GM21529 (cell line): ENCODE measurements at regions not wholly inside any gene's neighbourhood (a gene's known extent, or its start where the extent isn't known, plus 50 kb on each side); places are given as distances from the start of the nearest gene placed in this dataset.

Experiments used
- ATAC-seq: cut with Tn5 transposase; IDR thresholded peaks from one replicate; pipeline ENCODE4 v1.9.1; 2021; ENCODE audit not compliant: unreplicated experiment

DNA sequence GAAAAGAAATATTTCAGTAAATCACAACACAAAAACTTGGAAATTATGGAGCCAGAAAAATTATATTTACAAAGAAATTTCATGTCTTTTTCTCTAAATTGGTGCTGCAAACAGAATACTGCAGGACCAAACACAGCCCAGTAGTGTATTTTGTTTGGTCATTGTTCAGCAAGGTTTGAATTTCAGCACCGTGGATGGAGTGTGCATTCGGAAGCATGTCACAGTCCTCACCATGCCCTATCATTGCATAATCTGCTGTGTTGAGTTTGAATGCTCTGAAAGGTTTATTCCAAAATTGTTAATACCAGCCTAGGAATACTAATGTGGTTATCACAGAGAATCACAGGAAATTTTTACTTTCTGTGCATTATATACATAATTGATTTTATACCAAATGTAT lies 296.7 kb downstream of the METTL4 start:
- ATAC-seq = no peak

DNA sequence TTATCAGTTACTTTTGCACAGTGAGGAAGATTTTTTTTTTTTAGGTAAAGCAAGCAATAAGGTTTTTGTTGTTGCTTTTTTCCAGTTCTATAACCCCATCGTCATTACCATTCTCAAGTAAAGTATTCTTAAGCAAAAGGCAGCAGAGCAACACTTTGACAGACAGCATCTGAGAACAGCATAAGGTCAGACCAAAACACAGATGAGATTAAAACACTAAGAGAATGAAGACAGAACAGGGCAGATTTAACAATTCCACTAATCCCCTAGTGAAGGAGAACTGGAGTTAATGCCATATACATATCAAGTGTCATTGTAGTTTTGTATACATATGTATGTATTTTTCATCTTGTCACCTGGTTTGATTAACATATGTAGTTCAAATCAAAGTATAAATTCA lies 290.2 kb downstream of the METTL4 start:
- ATAC-seq = no peak

DNA sequence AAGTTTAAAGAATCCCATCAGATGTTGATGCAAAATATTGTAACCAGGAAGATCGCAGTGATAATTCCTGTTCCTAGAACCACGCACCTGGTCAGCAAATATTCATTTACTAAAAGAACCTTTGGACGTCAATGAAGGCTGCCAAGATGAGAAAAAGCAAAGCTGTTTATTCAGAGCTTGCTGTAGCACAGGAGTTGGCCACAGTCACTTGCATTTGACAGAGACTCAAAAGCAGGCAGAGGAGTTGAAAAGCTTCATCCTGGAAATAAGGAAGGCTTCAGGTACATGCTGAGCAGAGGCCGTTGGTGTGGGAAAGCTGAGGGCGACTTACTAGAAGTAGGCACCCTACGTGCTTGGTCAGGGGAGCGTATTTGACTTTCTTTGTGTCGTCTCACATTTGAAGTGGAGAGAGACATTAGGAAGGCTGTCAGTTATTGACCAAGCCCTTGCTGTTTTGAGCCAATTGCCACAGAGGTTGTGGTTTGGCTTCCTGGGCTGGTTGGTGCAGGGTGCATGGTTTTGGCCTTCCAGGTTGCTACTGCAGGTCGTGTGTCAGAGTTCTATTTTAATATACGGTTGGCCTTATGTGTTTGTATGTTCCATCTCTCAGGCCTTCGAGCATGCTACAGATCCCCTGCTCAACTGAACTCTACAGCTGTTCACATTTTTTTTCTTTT lies 289.6 kb downstream of the METTL4 start:
- no peak for ATAC-seq

DNA sequence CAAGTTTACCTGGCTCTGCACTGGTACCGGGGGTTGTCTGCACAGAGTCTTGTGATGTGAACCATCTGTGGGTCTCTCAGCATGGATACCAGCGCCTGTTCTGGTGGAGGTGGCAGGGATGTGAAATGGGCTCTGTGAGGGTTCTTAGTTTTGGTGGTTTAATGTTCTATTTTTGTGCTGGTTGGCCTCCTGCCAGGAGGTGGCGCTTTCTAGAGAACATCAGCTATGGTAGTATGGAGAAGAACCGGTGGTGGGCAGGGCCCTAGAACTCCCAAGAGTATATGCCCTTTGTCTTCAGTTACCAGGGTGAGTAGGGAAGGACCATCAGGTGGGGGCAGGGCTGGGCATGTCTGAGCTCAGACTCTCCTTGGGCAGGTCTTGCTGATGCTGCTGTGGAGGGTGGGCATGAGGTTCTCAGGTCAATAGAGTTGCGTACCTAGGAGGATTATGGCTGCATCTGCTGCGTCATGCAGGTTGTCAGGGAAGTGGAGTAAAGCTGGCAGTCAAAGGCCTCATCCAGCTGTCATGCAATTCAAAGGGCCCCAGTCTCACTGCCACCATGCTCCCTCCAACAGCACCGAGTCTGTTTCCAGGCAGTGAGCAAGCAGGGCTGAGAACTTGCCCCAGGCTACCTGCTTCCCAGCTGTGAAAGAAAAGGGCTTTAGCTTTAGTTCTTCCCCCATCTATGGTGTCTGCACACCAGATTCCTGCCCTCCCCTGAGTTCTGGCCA lies 278.0 kb downstream of the METTL4 start:
- ATAC-seq = no peak

DNA sequence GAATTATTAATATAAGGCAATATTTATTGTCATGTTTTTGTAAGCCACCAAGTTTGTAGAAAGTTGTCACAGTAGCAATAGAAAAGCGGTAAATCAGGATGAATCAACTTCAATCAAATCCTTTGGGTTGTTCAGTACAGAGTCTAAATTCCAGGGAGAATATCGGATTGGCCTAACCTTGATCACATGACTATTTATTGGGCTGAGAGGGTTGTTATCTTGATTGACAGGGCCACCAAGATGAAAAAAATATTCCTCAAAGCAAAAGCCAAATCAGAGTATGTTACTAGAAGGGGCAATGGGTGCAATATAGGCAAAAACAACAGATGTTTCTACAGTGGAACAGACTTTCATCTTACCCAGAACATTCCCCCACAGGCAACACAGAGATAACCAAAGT lies 270.0 kb downstream of the METTL4 start:
- ATAC-seq = no peak

DNA sequence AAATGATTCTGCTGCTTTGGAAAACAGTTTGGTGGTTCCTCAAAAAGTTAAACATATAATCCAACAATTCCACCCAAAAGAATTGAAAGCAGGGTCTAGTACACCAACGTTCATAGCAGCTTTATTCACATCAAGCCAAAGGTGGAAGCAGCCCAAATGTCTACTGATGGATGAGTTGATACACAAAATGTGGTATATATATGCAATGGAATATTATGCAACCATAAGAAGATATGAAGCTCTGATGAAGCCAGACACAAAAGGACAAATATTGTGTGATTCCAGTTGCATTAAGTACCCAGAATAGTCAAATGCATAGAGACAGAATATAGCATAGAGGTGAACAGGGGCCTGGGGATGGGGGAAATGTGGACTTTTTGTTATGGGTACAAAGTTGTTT lies 269.3 kb downstream of the METTL4 start:
- no peak for ATAC-seq

DNA sequence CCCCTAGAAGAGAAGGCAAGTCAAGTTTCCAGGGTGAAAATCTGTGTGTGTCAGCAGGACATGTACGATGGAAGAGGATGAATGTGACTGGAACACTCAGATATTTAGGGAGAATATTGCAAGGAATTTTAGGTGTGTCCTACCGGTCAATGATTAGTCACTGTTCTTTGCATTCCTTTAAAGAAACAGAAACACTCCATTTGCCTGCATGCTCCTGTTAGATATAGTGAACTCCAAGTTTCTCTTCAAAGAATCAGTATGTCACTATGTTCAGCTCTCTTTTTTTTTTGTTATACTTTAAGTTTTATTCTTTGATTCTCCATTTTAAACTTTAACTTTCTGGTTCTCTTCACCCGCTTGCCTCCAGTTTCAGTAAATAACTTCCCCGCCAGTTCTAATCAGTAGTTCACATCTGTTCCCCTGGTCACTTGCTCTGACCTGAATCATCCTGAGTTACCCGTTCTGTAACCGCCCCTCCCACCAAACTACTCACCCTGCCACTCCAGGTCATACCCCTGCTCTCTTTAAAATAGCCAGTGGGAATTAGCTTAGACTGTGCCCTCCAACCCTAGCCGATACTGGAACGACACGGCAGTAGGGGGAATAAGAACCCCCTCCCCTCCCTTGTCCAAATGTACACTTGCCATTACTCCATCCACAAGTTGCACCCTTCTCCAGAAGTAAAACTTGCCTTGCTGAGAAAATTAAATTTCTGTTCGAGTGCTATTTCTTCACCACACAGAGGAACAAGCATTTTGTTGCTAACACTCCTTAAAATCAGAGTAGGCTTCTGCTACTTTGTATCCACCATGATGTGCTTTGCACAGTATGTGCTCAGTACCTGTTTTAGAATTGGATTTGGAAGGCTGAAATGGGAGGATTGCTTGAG lies 268.4 kb downstream of the METTL4 start:
- no peak for ATAC-seq

DNA sequence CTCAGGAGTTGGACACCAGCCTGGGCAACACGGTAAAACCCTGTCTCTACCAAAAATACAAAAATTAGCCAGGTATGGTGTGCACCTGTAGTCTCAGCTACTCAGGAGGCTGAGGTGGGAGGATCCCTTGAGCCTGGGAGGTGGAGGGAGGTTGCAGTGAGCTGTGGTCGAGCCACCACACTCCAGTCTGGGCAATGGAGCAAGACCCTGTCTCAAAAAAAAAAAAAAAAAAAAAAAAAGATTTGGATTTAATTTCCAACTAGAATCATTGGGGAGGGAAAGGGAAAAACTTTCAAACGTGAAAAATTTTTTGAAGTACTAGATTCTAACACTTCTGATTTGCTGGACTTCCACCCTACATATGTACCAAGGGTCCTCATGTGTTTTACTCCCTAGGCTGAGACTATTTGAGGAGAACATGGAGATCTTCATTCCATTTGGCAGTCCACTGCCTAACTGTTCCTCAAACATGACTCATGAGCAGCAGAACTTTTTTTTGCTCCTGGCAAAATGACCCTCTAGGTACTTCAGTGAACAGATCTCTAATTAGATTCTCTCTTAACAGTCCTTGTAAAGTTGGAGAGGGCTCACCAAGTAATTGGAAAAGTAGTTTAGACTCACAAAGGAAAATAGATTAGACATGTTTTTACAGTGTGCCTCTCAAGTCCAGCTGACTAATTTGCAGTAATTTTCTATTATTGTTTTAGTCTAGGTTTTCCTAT lies 267.6 kb downstream of the METTL4 start:
- no peak for ATAC-seq

DNA sequence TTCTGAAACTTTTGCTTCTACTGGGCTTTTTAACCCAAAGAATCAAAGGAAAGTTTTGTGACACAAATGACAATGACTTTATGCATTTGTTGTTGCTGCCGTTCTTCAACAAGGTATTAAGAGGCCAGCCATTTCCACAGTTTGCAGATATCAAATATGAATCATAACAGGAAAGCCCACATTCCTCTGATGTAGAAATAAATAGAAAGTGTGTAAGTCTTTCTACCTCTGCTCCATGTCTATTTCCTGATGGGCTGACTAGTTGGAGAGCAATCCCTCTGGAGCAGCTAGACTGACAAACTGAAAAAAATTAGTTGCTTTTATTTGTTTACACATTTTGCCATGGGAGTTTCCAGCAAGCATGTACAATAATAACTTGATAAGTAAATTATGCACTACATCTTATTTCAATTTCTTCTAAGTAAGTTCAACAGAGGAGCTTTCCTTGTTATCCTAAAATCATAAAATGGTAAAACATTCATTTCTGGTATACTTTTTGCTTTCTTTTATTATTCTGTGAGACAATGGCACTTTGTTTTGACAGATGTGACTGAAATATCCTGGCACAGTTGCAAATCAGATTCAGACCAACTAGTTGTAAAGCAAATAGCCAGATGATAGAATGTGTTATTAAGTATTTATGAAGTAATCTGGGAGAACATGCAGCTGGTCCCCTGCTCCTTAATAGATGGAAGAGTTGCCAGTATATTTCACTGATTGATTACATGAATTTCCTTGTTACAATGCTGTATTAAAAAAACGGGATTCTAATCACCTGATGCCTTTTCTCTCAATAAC lies 266.7 kb downstream of the METTL4 start:
- no peak for ATAC-seq

DNA sequence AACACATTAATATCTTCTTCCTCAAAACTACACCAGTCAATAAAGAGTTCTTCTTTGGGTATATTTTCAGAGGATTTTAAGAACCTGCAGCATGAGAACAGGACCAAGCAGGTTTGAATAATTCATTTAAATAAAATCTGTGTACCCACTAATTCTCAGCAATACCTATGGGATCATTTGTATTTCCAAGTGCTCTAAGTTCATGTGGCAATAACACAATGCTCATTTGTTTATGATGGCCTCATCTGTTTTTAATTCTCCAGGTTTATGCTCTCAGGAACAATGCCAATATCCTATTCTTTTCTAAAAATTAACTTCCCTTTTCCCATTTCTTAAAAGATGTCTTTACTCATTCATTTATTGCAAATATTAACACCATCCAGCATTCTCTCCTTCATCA lies 264.7 kb downstream of the METTL4 start:
- ATAC-seq = no peak

DNA sequence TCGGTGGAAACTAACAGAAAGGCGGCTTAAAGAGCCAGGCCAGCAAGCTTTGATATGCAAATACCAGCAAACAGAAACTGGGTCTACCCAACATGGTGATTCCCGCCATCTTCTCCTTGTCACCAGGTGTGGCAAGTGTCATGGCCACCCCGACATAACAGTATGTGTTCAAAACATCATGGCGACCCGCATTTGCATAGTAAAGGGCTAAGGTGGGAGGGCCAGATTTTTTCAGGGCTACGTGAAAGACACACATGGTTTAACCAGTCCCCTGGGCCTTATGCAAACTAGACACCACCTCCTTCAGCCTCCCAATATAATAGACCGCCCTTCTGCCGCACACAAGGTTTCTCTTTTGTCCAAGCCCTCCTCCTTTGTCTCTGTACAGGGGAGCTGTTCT lies 260.4 kb downstream of the METTL4 start:
- no peak for ATAC-seq

DNA sequence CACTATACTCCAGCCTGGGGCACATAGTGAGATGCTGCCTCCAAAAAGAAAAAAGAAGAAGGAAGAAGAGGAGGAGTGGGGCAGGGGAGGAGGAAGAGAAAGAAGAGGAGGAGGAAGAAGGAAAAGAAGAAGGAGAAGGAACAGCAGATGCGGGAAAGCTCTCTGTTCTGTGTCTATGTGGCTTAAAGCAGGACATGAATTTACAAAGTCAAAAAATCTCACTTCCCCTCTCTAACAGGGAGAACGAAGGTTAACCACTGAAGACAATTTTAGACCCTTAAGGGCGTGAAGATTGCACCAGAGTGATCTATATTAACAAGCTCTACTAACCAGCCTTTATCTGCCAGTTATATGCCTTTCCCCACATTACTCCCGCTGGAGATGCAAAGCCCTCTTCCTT lies 258.9 kb downstream of the METTL4 start:
- peak; percentile 66 for ATAC-seq

DNA sequence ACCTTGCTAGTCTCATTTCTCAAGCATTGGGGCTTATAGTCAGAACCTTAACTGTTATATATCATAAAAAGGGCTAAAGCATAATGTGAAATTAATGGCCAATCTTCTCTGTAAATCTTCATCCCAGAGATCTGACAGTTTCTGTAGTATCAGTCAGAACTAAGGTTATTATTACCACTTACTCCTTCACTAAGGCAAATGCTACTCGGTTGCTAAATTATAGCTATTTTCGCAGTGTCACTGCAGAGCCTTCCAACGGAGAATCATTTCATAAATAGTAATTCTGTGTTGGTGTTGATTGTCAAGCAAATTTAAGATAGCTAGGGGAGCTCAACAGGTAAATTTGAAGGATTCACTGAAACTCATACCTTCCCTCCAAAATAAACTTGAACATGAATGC lies 258.0 kb downstream of the METTL4 start:
- no peak for ATAC-seq

DNA sequence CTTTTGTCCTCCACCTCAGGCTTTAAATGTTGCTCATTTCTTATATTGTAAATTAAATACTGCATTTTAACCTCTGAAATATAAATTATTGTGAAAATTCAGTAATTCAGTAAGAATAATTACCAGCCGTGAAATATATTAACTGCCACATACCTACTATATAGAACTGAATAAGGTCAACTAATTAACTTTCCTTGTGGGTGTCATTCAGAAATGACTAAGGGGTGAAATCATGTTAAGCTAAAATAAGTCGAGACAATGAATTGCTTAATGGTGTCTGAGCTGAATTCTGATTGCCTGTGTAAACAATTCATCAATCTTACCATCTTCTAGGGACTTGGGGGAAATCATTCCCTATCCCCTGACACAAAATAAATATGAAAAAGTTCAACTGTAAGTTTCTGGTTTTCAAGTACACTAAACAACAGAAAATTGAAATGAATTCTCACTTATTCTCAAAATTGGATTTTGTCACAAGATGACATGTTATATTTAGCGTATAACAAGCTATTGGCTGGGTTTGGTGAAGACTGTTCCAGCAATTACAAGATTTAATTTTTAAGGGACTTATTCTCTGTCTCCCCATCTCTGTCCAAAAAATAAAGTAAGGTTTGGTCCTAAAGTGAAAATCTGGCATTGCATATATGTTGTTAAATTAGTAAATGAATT lies 255.1 kb downstream of the METTL4 start:
- ATAC-seq = no peak

DNA sequence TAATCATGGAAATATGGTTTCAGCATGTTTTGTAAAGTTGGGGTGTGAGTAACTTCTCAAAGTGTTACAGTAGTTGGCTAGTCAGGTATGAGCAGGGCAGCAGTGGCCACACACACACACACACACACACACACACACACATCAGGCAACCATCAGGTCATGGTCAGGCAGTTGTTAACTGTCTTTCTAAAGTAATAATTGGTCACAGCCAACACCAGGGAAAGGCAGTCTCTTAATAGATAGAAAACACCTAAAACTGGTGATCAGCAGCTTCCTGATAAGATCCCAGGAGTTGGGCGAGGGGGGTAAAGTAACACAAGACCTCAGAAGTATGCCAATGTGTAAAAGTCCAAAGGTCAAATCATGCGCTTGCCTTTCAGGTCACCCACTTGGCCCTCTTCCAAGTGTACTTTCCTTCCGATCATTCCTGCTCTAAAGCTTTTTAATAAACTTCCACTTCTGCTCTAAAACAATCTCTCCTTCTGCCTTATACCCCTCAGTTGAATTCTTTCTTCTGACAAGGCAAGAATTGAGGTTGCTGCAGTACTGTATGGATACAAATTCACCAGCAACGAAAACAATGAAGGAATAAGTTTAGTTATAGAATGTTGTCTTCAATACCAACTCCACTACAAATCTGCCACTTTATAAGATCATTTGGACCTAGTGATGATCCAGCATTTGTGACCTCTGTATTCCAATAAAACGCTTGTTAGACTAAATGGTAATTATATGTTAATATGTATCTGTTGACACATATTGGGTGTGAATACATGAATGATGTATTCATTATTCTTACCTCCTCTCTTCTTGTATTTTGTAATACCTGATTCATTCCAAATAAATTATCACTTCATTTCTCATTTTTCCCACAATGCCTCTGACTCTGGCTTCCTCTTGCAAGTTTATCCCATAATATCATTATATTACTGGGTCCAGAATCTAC lies 254.3 kb downstream of the METTL4 start:
- no peak for ATAC-seq

DNA sequence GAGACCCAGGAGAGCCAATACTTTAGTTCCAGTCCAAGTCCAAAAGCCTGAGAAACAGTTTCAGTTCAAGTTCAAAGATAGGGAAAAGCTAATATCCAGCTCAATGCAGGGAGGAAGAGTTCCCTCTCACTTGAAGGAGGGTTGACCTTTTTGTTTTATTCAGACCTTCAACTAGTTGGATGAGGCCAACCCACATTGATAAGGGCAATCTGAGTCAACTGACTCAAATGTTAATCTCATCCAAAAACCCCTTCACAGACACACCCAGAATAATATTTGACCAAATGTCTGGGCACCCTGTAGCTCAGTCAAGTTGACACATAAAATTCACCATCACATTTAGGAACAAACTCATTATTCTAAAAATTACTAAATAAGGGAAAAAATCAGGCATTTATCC lies 246.8 kb downstream of the METTL4 start:
- ATAC-seq = no peak

DNA sequence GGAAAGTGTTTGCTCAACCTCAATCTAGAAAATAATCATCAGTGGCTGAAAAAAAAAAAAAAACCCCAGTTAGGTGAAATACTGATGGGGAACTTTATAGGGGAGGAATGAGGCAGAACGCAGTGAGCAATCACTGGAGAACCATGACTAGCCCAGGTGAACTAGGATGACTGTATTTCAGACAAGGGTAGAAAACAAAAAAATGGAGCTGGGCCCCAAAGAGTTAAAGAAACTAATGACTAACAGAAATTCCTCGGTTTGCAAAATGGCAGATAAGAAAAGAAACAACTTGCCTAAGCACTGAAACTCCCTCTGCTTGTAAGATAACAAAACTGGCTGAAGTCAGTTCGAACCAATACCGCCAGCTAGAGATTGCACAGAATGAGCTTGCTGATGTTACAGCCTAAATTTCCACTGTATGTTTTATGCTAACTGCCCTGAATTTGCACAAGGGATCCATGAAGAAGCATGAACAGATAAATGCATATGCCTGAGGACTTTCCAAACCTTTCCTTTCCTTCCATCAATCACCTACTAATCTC lies 245.9 kb downstream of the METTL4 start:
- ATAC-seq = no peak

DNA sequence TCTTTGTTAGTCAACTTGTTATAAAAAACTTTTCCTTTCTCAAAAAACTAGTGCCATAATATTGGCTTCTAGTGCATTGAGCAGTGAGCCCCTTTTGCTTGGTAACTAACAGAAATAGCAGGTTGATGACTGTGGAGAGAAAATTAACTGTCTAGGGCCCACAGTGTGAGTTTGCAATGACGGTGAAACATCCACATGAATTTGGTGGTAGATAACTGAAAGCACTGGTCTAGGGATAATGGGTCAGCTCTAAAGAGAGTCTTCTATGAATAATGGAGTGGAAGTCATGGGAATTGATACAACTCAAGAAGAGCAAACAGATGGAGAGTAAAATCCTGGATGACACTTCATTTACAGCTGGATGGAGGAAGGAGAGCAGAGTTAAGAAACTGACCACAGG lies 245.4 kb downstream of the METTL4 start:
- no peak for ATAC-seq

DNA sequence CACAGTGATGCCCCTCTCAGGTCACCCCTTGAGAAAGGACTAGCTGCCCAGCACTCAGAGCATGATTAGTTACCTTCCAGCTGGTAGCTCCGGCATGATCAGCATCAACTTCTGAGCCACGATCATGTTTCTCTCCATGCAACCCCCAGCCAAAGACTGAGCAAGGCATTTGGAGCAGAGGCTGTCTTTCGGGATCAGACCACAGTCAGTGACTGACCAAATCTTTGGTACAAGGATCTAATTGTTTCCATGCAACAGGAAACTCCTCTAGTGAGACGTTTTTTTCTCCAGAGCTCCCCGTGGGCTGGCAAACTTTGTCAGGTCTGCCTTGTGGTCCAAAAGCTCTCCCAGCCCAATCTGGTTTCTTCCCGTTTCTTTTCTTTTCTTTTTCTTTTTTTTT lies 244.3 kb downstream of the METTL4 start:
- no peak for ATAC-seq
